ENCODE measurements at regions not wholly inside any gene's neighbourhood (a gene's known extent, or its start where the extent isn't known, plus 50 kb on each side); places are given as distances from the start of the nearest gene placed in this dataset.
A peak's percentile ranks its signal among the peaks of the same experiment; 100 is the strongest.

DNA sequence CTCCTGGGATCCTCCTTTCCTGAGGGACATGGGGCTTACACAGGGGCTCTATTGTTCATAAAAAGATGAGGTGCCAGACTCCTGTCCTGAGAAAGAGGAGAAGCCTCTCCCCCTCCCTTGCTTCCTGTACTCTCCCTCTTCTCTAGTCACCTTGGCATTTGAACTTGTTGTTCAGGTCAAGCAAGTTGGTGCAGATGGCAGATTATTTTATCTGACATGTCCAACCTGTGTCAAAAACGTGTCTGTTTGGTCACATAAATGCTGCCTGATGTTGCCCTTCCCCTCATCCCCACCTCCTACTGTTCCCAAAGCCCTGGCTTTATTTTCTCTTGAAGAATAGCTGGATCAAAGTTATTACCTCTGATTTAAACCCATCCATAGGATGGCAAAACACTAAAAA, 154.8 kb downstream of the TMX1 start:
- Histone ChIP-seq H3K4me3 (ENCODE audit: low read depth, low read length) (no peak overlapping the region), H3K27ac (ENCODE audit: low read depth) (peak overlapping the region; percentile 91), H3K4me1 (ENCODE audit: insufficient read depth) (peaks cover 5% of the 10 kb centered on the region), H3K36me3 (ENCODE audit: insufficient read depth) (no peaks in the 10 kb centered on the region)
- WGBS = 20% methylated on average over 1 of the region's 1 CpG
- DNase-seq (ENCODE audit: extremely low spot score) = no peak

DNA sequence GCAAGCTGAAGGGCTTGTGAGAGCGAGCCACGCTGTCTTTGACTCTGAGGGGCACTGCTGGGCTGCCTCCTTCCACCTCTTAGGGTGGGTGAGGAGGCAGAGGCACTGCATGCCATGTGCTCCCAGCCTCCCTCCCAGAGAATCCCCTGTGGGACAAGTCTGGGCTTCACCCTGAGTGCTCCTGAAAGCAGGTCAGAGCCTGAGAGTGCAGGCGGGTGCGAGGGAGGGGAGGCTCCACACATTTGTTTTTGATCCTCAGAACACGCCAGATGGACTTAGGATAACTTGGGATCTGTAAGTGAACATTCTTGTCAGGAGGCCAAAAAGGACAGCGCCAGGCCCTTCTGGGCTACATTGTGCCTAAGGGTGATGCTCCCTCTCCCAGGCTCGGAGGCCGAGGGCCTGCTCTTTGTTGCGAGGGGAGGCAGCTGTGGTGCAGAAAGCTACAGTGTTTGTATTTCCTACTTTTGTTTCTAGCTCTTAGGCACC, 155.4 kb downstream of the TMX1 start:
- 17% methylated on average over 9 of the region's 9 CpGs for WGBS
- Histone ChIP-seq H3K4me3 (ENCODE audit: low read depth, low read length) (no peak overlapping the region), H3K4me1 (ENCODE audit: insufficient read depth) (peaks cover 5% of the 10 kb centered on the region), H3K27ac (ENCODE audit: low read depth) (peak overlapping the region; percentile 91), H3K36me3 (ENCODE audit: insufficient read depth) (no peaks in the 10 kb centered on the region)
- peak; percentile 52 for DNase-seq (ENCODE audit: extremely low spot score)

DNA sequence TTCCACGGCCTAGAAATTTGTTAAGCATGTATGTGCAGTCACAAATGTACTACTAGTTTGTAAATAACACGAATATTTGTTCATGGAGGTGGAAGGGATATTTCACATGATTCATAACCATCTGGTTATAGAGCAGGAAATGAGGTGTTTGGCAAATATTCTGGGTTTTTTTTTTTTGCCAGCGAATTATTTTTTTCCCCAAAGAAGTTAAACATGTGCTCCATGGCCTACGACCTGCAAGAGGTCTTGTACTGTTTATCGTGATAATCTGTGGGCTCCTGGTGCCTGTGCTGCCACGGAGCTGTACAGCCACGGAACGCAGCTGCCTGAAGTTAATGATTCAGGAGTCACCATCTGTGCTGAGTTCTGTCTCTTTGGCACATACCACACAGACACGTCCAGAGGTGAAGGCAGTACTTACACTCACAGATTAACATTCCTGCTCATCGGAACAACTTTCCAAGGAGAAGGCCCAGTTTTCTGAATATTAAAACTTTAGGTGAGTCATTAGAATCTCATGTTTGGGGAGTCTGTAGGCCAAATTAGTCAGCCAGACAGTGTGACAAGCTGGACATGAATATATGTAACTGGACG, 156.3 kb downstream of the TMX1 start:
- Histone ChIP-seq H3K36me3 (ENCODE audit: insufficient read depth) (no peaks in the 10 kb centered on the region), H3K27ac (ENCODE audit: low read depth) (peak overlapping the region; percentile 51), H3K4me3 (ENCODE audit: low read depth, low read length) (no peak overlapping the region), H3K4me1 (ENCODE audit: insufficient read depth) (peaks cover 5% of the 10 kb centered on the region)
- 36% methylated on average over 11 of the region's 11 CpGs for WGBS
- DNase-seq (ENCODE audit: extremely low spot score) = no peak

DNA sequence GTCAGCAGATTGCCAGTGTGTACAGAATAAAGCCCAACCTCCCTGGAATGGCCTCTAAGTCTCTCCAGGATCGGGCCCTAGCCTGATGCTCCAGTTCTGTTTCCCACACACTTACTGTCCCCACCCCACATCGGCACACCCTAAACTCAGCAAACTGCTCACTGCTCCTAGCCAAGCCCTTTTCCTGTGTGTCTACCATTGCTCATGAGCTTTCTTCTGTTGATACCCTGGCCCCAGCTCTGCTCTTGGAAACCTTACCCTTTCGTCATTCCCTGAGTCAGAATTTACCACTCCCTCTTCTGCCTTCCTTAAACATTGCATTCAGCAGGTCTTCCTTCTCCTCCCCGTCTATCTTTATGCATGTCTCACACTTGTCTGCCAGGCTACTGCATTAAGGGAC, 158.9 kb downstream of the TMX1 start:
- no peaks in the 10 kb centered on the region for H3K36me3 ChIP-seq (ENCODE audit: insufficient read depth)
- H3K27ac ChIP-seq (ENCODE audit: low read depth) = no peak overlapping the region
- peaks cover 5% of the 10 kb centered on the region for H3K4me1 ChIP-seq (ENCODE audit: insufficient read depth)
- no peak overlapping the region for H3K4me3 ChIP-seq (ENCODE audit: low read depth, low read length)
- no peak for DNase-seq (ENCODE audit: extremely low spot score)
- WGBS = 80% methylated on average over 4 of the region's 4 CpGs

DNA sequence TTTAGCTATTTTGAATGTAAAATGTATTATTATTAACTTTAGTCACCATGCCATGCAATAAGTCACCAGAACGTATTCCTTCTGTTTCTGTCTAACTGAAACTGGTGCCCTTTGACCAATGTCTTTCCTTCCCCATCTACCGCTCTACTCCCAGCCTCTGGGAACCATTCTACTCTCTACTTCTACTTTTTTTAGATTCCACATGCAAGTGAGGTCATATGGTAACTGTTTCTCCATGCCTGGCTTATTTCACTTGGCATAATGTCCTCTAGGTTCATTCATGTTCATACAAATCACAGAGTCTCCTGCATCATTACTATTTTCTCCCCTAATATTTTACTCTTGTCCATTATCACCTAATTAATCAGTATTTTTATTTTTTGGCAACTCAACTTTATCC, 160.1 kb downstream of the TMX1 start:
- DNase-seq (ENCODE audit: extremely low spot score) = no peak
- Histone ChIP-seq H3K27ac (ENCODE audit: low read depth) (no peak overlapping the region), H3K36me3 (ENCODE audit: insufficient read depth) (no peaks in the 10 kb centered on the region), H3K4me1 (ENCODE audit: insufficient read depth) (no peaks in the 10 kb centered on the region), H3K4me3 (ENCODE audit: low read depth, low read length) (no peak overlapping the region)
- WGBS = 91% methylated on average over 2 of the region's 2 CpGs

DNA sequence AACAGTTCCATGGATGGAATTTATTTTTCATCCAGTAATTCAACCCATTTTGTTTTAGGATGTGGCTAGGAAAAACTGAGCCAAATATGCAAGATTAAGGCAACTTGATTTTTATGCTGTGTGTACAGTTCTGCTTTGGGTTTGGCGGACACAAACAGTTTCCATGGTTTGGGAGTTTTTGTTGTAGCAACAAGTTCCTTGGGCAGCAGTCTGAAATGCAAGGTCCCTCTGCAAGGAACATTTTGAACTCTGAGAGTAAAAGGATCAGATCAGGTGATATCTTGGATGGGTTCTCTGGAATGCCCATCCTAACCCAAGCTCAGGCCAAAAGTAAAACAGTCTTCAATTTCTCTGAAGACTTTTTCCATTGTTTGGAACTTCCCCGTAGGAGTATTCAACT, 161.2 kb downstream of the TMX1 start:
- no peak for DNase-seq (ENCODE audit: extremely low spot score)
- Histone ChIP-seq H3K27ac (ENCODE audit: low read depth) (no peak overlapping the region), H3K4me3 (ENCODE audit: low read depth, low read length) (no peak overlapping the region), H3K4me1 (ENCODE audit: insufficient read depth) (no peaks in the 10 kb centered on the region), H3K36me3 (ENCODE audit: insufficient read depth) (no peaks in the 10 kb centered on the region)
- 57% methylated on average over 2 of the region's 2 CpGs for WGBS

DNA sequence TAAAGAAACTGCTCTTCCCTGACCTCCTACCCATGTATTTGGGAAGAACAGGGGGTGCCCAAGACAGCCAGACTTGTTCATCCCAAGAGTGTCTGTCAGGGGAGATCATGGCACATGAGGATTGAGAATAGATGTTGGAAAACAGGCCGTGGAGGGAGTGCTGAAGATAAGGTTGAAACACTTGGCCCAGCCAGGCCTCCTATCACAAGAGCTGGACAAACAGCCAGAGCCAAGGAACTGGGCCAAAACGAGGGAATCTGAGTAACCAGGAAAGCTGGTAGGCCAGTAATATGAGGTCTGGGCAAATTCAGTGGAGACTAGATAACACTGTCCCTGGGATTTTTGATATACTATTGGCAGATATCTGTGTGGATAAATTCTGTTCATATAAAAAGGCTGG, 161.7 kb downstream of the TMX1 start:
- no peaks in the 10 kb centered on the region for H3K4me1 ChIP-seq (ENCODE audit: insufficient read depth)
- no peaks in the 10 kb centered on the region for H3K36me3 ChIP-seq (ENCODE audit: insufficient read depth)
- H3K27ac ChIP-seq (ENCODE audit: low read depth) = no peak overlapping the region
- no peak overlapping the region for H3K4me3 ChIP-seq (ENCODE audit: low read depth, low read length)
- DNase-seq (ENCODE audit: extremely low spot score) = no peak
- WGBS = 35% methylated on average over 2 of the region's 2 CpGs

DNA sequence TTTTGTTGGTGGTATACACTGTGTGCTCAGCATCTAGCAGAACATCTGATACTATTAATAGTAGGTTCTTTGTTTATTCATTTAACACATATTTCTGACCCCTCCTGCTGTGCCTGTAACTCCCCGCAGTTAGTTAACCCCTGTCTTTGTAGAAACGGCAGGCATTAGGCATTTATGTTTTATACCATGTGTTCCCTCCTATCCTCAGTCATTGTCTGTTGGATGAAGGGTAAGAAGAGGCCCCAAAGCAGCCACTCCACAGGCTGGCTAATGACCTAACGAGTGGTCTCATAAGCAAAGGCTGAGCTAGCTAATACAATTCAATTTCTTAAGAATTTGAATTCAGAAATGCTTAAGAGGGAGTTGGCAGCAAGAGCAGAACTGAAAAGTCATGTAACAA, 170.8 kb downstream of the TMX1 start:
- Histone ChIP-seq H3K27ac (ENCODE audit: low read depth) (no peak overlapping the region), H3K4me3 (ENCODE audit: low read depth, low read length) (no peak overlapping the region), H3K36me3 (ENCODE audit: insufficient read depth) (no peaks in the 10 kb centered on the region), H3K4me1 (ENCODE audit: insufficient read depth) (no peaks in the 10 kb centered on the region)
- no peak for DNase-seq (ENCODE audit: extremely low spot score)
- WGBS = 44% methylated on average over 3 of the region's 3 CpGs

DNA sequence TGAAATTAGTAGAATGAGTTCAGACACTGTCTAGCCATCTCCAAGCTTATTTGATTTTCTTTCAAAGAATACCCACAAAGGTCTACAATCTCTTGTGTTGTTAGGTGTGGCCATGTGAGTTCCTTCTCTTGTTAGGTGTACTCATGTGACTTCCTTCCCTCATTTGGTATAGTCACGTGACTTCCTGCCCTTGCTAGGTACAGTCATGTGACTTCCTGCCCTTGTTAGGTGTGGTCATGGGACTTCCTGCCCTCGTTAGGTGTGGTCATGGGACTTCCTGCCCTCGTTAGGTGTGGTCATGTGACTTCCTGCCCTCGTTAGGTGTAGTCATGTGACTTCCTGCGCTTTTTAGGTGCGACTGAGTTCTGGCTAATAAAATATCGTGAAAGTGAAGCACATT, 179.6 kb downstream of the TMX1 start:
- 80% methylated on average over 7 of the region's 7 CpGs for WGBS
- no peaks in the 10 kb centered on the region for H3K4me1 ChIP-seq (ENCODE audit: insufficient read depth)
- DNase-seq (ENCODE audit: extremely low spot score) = no peak
- H3K36me3 ChIP-seq (ENCODE audit: insufficient read depth) = no peaks in the 10 kb centered on the region
- no peak overlapping the region for H3K4me3 ChIP-seq (ENCODE audit: low read depth, low read length)
- no peak overlapping the region for H3K27ac ChIP-seq (ENCODE audit: low read depth)

DNA sequence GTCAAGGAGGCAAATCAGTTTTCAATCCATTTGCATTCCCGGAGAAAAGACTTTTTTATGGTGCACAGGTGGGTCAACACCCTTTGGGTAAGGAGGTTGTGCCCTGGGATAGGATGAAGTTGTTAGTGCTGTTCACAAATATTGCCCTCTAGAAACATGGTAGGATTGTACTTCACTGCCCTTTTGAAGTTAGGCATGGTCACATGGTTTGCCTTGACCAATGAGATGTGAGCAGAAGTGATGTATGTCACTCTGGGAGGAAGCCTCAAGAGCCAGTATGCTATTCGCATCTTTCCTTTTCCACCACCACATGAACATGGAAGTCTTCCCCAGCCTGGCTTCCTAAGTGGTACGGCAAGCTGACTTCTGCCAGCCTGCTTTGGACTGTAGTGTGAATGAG, 182.7 kb downstream of the TMX1 start:
- Histone ChIP-seq H3K4me1 (ENCODE audit: insufficient read depth) (no peaks in the 10 kb centered on the region), H3K27ac (ENCODE audit: low read depth) (no peak overlapping the region), H3K4me3 (ENCODE audit: low read depth, low read length) (no peak overlapping the region), H3K36me3 (ENCODE audit: insufficient read depth) (no peaks in the 10 kb centered on the region)
- 99% methylated on average over 3 of the region's 3 CpGs for WGBS
- DNase-seq (ENCODE audit: extremely low spot score) = no peak

DNA sequence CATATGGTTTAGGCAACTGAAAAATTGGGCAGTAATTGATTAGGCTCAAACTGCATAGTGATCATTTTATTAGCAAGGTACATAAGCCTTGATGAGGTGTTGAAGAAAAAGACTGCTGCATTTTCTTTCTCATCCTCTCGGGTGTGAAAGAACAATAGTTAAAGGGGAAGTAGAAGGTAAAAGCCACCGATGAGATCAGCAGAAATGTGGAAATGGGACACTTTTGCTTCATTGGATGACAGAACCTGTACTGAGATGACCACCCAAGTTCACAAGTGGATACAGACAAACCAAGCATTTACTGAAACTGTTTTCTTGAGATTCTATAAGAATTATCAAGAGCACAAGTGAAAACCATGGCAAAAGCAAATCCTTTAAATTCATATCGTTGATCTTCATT, 184.0 kb downstream of the TMX1 start:
- Histone ChIP-seq H3K4me3 (ENCODE audit: low read depth, low read length) (no peak overlapping the region), H3K27ac (ENCODE audit: low read depth) (no peak overlapping the region), H3K36me3 (ENCODE audit: insufficient read depth) (no peaks in the 10 kb centered on the region), H3K4me1 (ENCODE audit: insufficient read depth) (no peaks in the 10 kb centered on the region)
- 48% methylated on average over 3 of the region's 3 CpGs for whole genome bisulfite sequencing
- no peak for DNase-seq (ENCODE audit: extremely low spot score)

DNA sequence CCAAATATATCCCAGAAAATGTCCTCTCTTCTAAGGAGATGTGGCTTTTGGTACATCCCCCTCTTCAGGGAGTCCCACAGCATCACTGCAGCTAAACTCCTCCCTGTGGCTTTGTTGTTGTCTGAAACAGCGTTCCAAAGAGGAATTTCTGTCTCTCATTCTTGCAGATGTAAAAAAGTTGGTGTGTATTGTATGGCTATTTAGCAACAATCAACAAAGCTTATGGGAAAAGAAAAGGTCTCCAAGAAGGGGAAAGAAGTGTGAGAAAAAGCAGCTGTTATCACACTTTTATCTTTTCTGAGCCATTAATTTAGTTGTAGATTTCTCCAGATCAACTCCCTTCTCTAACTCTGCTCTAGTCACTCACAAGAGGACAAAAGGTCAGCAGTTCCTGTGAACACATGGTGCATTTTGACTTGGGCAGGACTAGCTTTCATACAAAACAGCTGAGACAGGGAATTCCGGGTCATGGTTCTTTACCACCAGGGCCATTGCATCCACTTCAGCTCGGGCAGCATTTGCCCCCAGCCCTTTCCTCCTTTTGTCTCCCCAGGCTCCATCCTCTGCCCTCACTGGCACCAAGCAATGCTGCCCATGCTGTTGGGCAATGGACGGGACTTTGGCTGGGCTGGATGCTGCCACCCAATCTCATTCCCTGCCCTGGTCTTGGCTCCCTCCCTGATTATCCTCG, 184.7 kb downstream of the TMX1 start:
- no peak for DNase-seq (ENCODE audit: extremely low spot score)
- 59% methylated on average over 5 of the region's 5 CpGs for WGBS
- H3K4me1 ChIP-seq (ENCODE audit: insufficient read depth) = no peaks in the 10 kb centered on the region
- no peak overlapping the region for H3K4me3 ChIP-seq (ENCODE audit: low read depth, low read length)
- no peaks in the 10 kb centered on the region for H3K36me3 ChIP-seq (ENCODE audit: insufficient read depth)
- H3K27ac ChIP-seq (ENCODE audit: low read depth) = no peak overlapping the region

DNA sequence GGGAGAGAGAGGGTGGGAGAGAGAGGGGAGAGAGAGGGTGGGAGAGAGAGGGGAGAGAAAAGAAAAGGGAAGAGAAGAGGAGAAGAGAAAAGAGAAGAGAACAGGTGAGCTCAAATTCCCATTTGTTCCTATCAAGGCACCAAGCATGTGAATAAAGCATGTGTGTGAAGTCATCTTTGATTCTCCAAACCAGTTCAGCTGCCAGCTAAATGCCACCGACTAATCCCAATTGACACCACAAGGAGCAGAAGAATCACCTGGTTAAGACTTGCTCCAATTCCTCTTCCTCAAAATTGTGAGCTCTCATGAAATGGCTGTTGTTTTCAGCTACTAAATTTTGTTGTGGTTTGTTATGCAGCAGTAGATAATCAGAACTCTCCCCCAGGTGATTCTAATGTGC, 188.9 kb downstream of the TMX1 start:
- DNase-seq (ENCODE audit: extremely low spot score) = no peak
- Histone ChIP-seq H3K36me3 (ENCODE audit: insufficient read depth) (no peaks in the 10 kb centered on the region), H3K4me1 (ENCODE audit: insufficient read depth) (peaks cover 1% of the 10 kb centered on the region), H3K27ac (ENCODE audit: low read depth) (no peak overlapping the region), H3K4me3 (ENCODE audit: low read depth, low read length) (no peak overlapping the region)
- 89% methylated on average over 1 of the region's 1 CpG for WGBS

DNA sequence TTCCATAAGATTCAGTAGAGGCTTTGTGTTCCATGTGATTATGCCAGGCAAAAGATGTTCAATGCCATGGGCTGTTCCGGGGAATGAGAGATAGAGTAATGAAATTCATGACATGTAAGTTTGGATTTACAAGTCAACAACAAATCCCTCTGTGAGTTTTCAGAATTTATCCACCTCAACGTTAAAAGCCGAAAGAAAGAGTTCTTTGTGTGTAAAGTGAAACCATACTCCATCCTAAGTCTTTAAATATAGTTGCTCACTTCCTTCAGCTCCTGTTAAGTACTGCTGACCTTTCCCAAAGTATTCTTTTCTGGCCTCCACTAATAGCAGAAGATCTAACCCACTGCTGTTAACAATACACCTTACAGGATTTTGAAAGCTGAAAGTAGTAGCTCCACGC, 190.0 kb downstream of the TMX1 start:
- Histone ChIP-seq H3K4me1 (ENCODE audit: insufficient read depth) (peaks cover 1% of the 10 kb centered on the region), H3K36me3 (ENCODE audit: insufficient read depth) (no peaks in the 10 kb centered on the region), H3K27ac (ENCODE audit: low read depth) (no peak overlapping the region), H3K4me3 (ENCODE audit: low read depth, low read length) (no peak overlapping the region)
- 73% methylated on average over 4 of the region's 4 CpGs for WGBS
- DNase-seq (ENCODE audit: extremely low spot score) = no peak

All from urinary bladder (tissue), 3 donors.